Midbrain (tissue), 1 donor: ENCODE measurements at regions not wholly inside any gene's neighbourhood (a gene's known extent, or its start where the extent isn't known, plus 50 kb on each side); places are given as distances from the start of the nearest gene placed in this dataset.
"Not testable (repeated sequence)": the region's sequence is repeated elsewhere in the genome, so short reads cannot be mapped to it uniquely, and the experiment has no call there.

Source experiments
- DNase-seq: peaks from one replicate; lab custom pipeline; 2025; lab: John Stamatoyannopoulos, UW

GRCh38 chr20:2203436-2203835 is 92.4 kb upstream of the TGM3 start:
- no peak for DNase-seq

- no peak for DNase-seq
Observed at GRCh38 chr20:2204021-2204420, 91.8 kb upstream of the TGM3 start.

GRCh38 chr20:2206957-2207769 is 88.6 kb upstream of the TGM3 start:
- DNase-seq, result peak; percentile 61

- no peak for DNase-seq
Observed at GRCh38 chr20:2207770-2208097, 88.1 kb upstream of the TGM3 start.

GRCh38 chr20:2208897-2209296 is 86.9 kb upstream of the TGM3 start:
- no peak for DNase-seq

GRCh38 chr20:2210646-2211552 is 84.9 kb upstream of the TGM3 start:
- no peak for DNase-seq

- no peak for DNase-seq
Observed at GRCh38 chr20:2212456-2213015, 83.3 kb upstream of the TGM3 start.

GRCh38 chr20:2213401-2213800 is 82.4 kb upstream of the TGM3 start:
- DNase-seq, result peak; percentile 4

- DNase-seq, result peak; percentile 3
Observed at GRCh38 chr20:2217857-2218539, 77.8 kb upstream of the TGM3 start.

GRCh38 chr20:2219481-2220006 is 76.3 kb upstream of the TGM3 start:
- no peak for DNase-seq

- no peak for DNase-seq
Observed at GRCh38 chr20:2220298-2220697, 75.5 kb upstream of the TGM3 start.

GRCh38 chr20:2221921-2222320 is 73.9 kb upstream of the TGM3 start:
- DNase-seq, result no peak

- no peak for DNase-seq
Observed at GRCh38 chr20:2223558-2224367, 72.0 kb upstream of the TGM3 start.

GRCh38 chr20:2224368-2224639 is 71.5 kb upstream of the TGM3 start:
- DNase-seq, result no peak

GRCh38 chr20:2227285-2227684 is 68.5 kb upstream of the TGM3 start:
- not testable (repeated sequence) for DNase-seq

- no peak for DNase-seq
Observed at GRCh38 chr20:2227861-2228260, 67.9 kb upstream of the TGM3 start.

- no peak for DNase-seq
Observed at GRCh38 chr20:2228926-2229325, 66.9 kb upstream of the TGM3 start.

GRCh38 chr20:2230726-2231488 is 64.9 kb upstream of the TGM3 start:
- DNase-seq, result no peak

GRCh38 chr20:2231701-2232100 is 64.1 kb upstream of the TGM3 start:
- DNase-seq, result no peak

GRCh38 chr20:2234598-2235191 is 61.1 kb upstream of the TGM3 start:
- no peak for DNase-seq
